Psoas muscle (tissue), 7 donors: ENCODE measurements at regions not wholly inside any gene's neighbourhood (a gene's known extent, or its start where the extent isn't known, plus 50 kb on each side); places are given as distances from the start of the nearest gene placed in this dataset.

ENCODE experiments used
- ATAC-seq, 4 donors: fragments of 200-7000 bp; cut with Tn5 transposase; one replicate each; pipeline ENCODE4 v1.9.1; 2020; ENCODE audit warnings: moderate library complexity in 3 of 4, mild to moderate bottlenecking in 2 of 4
- DNase-seq, 2 donors: peaks; one replicate each; pipeline ENCODE4 v3.0.0-alpha.2; 2020
- H3K27ac ChIP-seq: fragments of 200-600 bp; one replicate; pipeline ENCODE4 v1.8.0; 2022
- H3K27me3 ChIP-seq, 3 donors: fragments of 200-600 bp in 1 of 3; one replicate each; pipeline versions ENCODE4 v1.6.1 to v1.8.0; 2013 to 2022; ENCODE audit warnings: low read length in 2 of 3, mild to moderate bottlenecking in 2 of 3, moderate library complexity in 1 of 3; ENCODE audit not compliant: insufficient read depth in 3 of 3
- H3K36me3 ChIP-seq, 2 donors: fragments of 200-600 bp in 1 of 2; one replicate each; pipeline versions ENCODE4 v1.6.1 to v1.8.0; 2013 to 2022; ENCODE audit warnings: low read depth in 1 of 2, mild to moderate bottlenecking in 1 of 2, moderate library complexity in 1 of 2; ENCODE audit not compliant: insufficient read depth in 1 of 2
- H3K4me1 ChIP-seq: fragments of 200-600 bp; one replicate; pipeline ENCODE4 v1.8.0; 2022
- H3K4me3 ChIP-seq: fragments of 200-600 bp; one replicate; pipeline ENCODE4 v1.8.0; 2022; ENCODE audit warnings: mild to moderate bottlenecking
- H3K9me3 ChIP-seq: fragments of 200-600 bp; one replicate; pipeline ENCODE4 v1.8.0; 2022
- WGBS, 3 donors: extraction: QIAGEN DNeasy Blood & Tissue Kit; methylation state at CpG; one replicate each; pipeline versions ENCODE4 v1.1.6 to v1.1.7; 2013; 5-methylcytosine and 5-hydroxymethylcytosine counted together
- intact Hi-C, 2 donors: fragments of 100-400 bp; cut with DNase I; formaldehyde crosslinking; loops; one replicate each; pipeline versions ENCODE4 v1.11.0 to v1.14.2; 2022
- TF ChIP-seq, protein P1 (sequence below): fragments of 200-600 bp; IDR thresholded peaks from one replicate; pipeline ENCODE4 v1.8.0; 2022; ENCODE audit warnings: antibody characterized with exemption
- donor health status: healthy with polysubstance abuse.
- donor health status: DM: no; HTN: no; CAD: no; lungs with moderate emphysema.
- donor health status: Bipolar disorder and iron deficiency.
- donor health status: healthy.
- donor health status: DM: yes; HTN: yes; CAD: no.
- donor health status: DM: no; HTN: no; CAD: no.
- donor health status: DM: yes; HTN: yes; CAD: no.

DNA sequence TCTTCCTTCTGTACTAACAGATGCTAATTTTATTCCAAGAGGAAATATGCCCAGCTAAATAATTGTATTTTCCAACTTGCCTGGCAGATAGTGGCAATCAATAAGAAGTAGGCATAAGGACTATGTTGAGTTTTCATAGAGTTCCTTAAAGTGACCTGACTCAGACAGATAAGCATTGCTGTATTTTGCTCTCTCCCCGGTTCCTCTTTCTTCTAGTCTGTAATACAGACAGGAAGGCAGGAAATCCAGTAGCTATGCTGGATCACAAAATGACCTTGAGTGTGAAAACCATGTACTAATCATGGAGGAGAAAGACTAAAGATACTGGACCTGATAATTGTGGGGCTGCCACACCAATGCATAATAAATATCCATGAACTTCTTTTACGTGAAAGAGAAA is 701.7 kb downstream of the CETN3 start:
- ATAC-seq: no peak
- intact Hi-C loops: no loop called here
- Histone ChIP-seq H3K36me3 (no peaks in the 10 kb centered on the region), H3K27ac (no peak overlapping the region), H3K9me3 (no peaks in the 10 kb centered on the region), H3K27me3 (no peaks in the 10 kb centered on the region), H3K4me1 (no peaks in the 10 kb centered on the region), H3K4me3 (no peak overlapping the region)
- WGBS, 3 donors: 57 to 69% (median 60%) methylated on average over 2 of the region's 2 CpGs
- no peak for DNase-seq
- TF ChIP-seq, protein P1, sequence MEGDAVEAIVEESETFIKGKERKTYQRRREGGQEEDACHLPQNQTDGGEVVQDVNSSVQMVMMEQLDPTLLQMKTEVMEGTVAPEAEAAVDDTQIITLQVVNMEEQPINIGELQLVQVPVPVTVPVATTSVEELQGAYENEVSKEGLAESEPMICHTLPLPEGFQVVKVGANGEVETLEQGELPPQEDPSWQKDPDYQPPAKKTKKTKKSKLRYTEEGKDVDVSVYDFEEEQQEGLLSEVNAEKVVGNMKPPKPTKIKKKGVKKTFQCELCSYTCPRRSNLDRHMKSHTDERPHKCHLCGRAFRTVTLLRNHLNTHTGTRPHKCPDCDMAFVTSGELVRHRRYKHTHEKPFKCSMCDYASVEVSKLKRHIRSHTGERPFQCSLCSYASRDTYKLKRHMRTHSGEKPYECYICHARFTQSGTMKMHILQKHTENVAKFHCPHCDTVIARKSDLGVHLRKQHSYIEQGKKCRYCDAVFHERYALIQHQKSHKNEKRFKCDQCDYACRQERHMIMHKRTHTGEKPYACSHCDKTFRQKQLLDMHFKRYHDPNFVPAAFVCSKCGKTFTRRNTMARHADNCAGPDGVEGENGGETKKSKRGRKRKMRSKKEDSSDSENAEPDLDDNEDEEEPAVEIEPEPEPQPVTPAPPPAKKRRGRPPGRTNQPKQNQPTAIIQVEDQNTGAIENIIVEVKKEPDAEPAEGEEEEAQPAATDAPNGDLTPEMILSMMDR: no peak

DNA sequence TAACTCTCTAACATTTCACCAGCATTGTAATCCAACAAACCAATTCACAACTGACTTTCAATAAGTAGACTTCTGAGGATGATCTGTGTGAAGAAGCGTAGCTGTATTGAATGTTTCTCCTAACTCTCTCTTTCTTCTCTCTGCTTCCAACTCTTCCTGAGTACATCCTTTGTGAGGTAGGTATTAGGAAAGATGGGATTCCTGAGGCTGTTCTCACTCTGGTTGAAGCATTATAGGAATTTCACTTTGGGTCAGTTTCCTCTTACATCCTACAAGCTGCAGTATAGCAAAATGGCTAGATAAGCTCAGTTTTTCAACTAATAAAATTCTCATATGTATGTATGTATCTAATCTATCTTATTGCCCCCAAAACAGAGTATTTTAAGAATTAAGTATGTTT is 702.8 kb downstream of the CETN3 start:
- ATAC-seq: no peak
- Histone ChIP-seq H3K9me3 (no peaks in the 10 kb centered on the region), H3K4me3 (no peak overlapping the region), H3K27me3 (no peaks in the 10 kb centered on the region), H3K27ac (no peak overlapping the region), H3K4me1 (no peaks in the 10 kb centered on the region), H3K36me3 (no peaks in the 10 kb centered on the region)
- intact Hi-C loops: no loop called here
- no peak for DNase-seq
- 97 to 100% (median 100%) methylated on average over 1 of the region's 1 CpG for WGBS, 3 donors
- TF ChIP-seq, protein P1: no peak

DNA sequence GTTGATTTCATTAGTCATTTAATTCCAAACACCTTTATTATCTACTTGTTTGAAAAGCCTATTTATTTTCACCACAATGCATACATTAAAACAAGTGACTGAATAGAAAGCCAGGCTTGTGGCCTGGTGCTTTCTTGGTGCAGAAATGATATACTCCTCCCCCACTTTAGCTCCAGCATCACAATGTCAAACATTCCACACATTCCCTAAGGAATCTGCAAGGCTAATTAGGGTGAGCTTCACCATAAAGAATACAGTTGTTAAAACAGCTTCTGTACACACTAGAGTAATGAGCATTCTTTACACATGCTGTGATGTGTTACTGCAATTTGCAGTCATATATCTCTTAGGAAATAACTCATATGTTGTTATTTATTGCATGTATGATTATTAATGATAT is 705.7 kb downstream of the CETN3 start:
- H3K4me3 ChIP-seq: no peak overlapping the region
- no peak overlapping the region for H3K27ac ChIP-seq
- no peak for ATAC-seq
- TF ChIP-seq, protein P1: no peak
- H3K27me3 ChIP-seq: no peaks in the 10 kb centered on the region
- H3K36me3 ChIP-seq: no peaks in the 10 kb centered on the region
- no peaks in the 10 kb centered on the region for H3K9me3 ChIP-seq
- no peak for DNase-seq
- intact Hi-C loops: no loop called here
- no peaks in the 10 kb centered on the region for H3K4me1 ChIP-seq

DNA sequence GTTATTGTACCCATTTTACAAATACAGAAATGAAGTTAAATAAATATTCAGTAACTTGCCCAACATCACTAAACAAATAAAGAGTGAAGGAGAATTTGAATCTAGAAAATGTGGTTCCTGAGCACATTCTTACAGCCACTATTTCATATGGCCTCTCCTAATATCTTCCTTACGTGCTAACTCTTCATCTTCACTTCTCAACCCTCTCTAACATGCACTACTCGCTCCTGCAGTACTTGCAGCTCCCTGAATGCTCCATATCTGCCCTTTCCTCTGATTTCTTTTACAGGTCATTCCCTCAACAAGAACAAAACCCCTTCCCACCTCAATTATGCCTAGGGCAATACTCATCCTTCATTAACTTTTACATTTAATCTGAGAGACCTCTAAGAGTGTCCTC is 711.5 kb downstream of the CETN3 start:
- H3K9me3 ChIP-seq: no peaks in the 10 kb centered on the region
- no peak for ATAC-seq
- no peak overlapping the region for H3K4me3 ChIP-seq
- H3K4me1 ChIP-seq: no peaks in the 10 kb centered on the region
- no peak overlapping the region for H3K27ac ChIP-seq
- H3K36me3 ChIP-seq: no peaks in the 10 kb centered on the region
- TF ChIP-seq, protein P1: no peak
- intact Hi-C loops: no loop called here
- H3K27me3 ChIP-seq: no peaks in the 10 kb centered on the region
- 95 to 98% (median 96%) methylated on average over 2 of the region's 2 CpGs for WGBS, 3 donors
- no peak for DNase-seq

DNA sequence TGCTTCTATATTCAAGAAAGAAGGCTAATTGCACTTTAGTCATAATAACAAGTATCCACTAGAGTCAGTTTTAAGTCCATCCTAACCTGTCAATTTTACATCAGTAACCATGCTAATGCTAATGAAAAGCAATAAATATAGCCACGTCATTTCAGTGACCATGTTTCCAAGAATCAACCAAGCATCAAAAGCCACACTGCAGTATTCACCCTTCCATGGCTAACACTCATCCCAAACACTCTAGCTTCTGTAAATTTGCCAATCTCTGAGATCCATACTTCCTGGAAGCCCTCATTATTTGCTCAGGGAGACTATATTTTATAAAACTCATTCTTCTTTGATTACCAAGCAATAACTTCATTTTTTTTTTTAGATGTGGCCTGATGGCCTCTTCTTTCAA is 712.0 kb downstream of the CETN3 start:
- intact Hi-C loops: no loop called here
- DNase-seq (no peak), ATAC-seq (no peak)
- WGBS, 3 donors: 66 to 79% (median 71%) methylated on average over 1 of the region's 1 CpG
- Histone ChIP-seq H3K9me3 (no peaks in the 10 kb centered on the region), H3K36me3 (no peaks in the 10 kb centered on the region), H3K27me3 (no peaks in the 10 kb centered on the region), H3K4me1 (no peaks in the 10 kb centered on the region), H3K27ac (no peak overlapping the region), H3K4me3 (no peak overlapping the region)
- TF ChIP-seq, protein P1: no peak
